ENCODE measurements at regions not wholly inside any gene's neighbourhood (a gene's known extent, or its start where the extent isn't known, plus 50 kb on each side); places are given as distances from the start of the nearest gene placed in this dataset.

- no peak for TF ChIP-seq EZH2phosphoT487 (IDR thresholded peaks at IDR 0.05; ENCODE audit: insufficient read depth, low read depth)
- no peak for TF ChIP-seq EZH2 (IDR thresholded peaks at IDR 0.05; ENCODE audit: insufficient read depth, poor library complexity, severe bottlenecking)
Observed at GRCh38 chr10:10871352-10871751, 146.3 kb upstream of the CELF2 start.
